PFSK-1 (cell line): ENCODE measurements at regions not wholly inside any gene's neighbourhood (a gene's known extent, or its start where the extent isn't known, plus 50 kb on each side); places are given as distances from the start of the nearest gene placed in this dataset.

Source experiments
- FOXP2 ChIP-seq: optimal IDR thresholded peaks from 2 replicates; pipeline ENCODE3; 2011; ENCODE audit warnings: borderline replicate concordance, control low read depth, inconsistent platforms; ENCODE audit not compliant: insufficient read depth; ENCODE audit errors: extremely low read length, extremely low read depth
- POLR2AphosphoS5 ChIP-seq: IDR thresholded peaks from 2 replicates; pipeline ENCODE4 v1.6.1; 2012; ENCODE audit warnings: low read depth, mild to moderate bottlenecking, control low read depth, low read length, moderate library complexity
- SIN3A ChIP-seq: IDR thresholded peaks from 2 replicates; pipeline ENCODE4 v1.6.1; 2012; ENCODE audit warnings: mild to moderate bottlenecking, low read length, moderate library complexity, borderline replicate concordance; ENCODE audit not compliant: insufficient read depth
- TAF1 ChIP-seq: IDR thresholded peaks from 2 replicates; pipeline ENCODE4 v1.6.1; 2012; ENCODE audit warnings: low read length, control low read depth, borderline replicate concordance; ENCODE audit not compliant: insufficient read depth
- TF ChIP-seq, protein P1 (sequence below), 2 experiments: IDR thresholded peaks; 2 replicates each; pipeline versions ENCODE4 v1.6.1 to v1.8.0; 2011 to 2012; ENCODE audit warnings: low read depth in 2 of 2, low read length in 2 of 2, control low read depth in 1 of 2, inconsistent platforms in 1 of 2, mild to moderate bottlenecking in 1 of 2, moderate library complexity in 1 of 2; ENCODE audit not compliant: insufficient read depth in 1 of 2

DNA sequence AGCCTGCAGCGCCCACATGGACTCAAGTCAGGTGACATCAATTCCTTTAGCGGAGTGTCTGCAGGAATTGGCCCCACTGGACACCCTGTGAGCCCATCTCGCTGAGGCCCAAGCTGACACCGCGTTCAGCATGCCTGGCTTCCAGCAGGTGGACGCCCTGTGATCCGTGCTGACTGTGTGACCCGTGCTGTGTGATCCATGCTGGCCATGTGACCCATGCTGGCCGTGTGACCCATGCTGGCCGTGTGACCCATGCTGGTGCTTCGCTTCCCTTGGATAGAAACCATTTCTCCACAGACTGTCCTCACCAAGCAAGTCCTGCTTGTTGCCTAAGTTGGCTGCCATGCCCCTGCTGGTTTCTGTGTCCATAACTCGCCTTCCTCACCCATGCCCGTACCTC lies 392.1 kb downstream of the BRD1 start:
- TF ChIP-seq POLR2AphosphoS5 (no peak), TAF1 (no peak), SIN3A (no peak), FOXP2 (no peak)
- TF ChIP-seq, protein P1, sequence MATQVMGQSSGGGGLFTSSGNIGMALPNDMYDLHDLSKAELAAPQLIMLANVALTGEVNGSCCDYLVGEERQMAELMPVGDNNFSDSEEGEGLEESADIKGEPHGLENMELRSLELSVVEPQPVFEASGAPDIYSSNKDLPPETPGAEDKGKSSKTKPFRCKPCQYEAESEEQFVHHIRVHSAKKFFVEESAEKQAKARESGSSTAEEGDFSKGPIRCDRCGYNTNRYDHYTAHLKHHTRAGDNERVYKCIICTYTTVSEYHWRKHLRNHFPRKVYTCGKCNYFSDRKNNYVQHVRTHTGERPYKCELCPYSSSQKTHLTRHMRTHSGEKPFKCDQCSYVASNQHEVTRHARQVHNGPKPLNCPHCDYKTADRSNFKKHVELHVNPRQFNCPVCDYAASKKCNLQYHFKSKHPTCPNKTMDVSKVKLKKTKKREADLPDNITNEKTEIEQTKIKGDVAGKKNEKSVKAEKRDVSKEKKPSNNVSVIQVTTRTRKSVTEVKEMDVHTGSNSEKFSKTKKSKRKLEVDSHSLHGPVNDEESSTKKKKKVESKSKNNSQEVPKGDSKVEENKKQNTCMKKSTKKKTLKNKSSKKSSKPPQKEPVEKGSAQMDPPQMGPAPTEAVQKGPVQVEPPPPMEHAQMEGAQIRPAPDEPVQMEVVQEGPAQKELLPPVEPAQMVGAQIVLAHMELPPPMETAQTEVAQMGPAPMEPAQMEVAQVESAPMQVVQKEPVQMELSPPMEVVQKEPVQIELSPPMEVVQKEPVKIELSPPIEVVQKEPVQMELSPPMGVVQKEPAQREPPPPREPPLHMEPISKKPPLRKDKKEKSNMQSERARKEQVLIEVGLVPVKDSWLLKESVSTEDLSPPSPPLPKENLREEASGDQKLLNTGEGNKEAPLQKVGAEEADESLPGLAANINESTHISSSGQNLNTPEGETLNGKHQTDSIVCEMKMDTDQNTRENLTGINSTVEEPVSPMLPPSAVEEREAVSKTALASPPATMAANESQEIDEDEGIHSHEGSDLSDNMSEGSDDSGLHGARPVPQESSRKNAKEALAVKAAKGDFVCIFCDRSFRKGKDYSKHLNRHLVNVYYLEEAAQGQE (IDR thresholded peaks at IDR 0.05; ENCODE audit: insufficient read depth in 1 of 2, low read depth in 2 of 2, low read length in 2 of 2), result no peak

DNA sequence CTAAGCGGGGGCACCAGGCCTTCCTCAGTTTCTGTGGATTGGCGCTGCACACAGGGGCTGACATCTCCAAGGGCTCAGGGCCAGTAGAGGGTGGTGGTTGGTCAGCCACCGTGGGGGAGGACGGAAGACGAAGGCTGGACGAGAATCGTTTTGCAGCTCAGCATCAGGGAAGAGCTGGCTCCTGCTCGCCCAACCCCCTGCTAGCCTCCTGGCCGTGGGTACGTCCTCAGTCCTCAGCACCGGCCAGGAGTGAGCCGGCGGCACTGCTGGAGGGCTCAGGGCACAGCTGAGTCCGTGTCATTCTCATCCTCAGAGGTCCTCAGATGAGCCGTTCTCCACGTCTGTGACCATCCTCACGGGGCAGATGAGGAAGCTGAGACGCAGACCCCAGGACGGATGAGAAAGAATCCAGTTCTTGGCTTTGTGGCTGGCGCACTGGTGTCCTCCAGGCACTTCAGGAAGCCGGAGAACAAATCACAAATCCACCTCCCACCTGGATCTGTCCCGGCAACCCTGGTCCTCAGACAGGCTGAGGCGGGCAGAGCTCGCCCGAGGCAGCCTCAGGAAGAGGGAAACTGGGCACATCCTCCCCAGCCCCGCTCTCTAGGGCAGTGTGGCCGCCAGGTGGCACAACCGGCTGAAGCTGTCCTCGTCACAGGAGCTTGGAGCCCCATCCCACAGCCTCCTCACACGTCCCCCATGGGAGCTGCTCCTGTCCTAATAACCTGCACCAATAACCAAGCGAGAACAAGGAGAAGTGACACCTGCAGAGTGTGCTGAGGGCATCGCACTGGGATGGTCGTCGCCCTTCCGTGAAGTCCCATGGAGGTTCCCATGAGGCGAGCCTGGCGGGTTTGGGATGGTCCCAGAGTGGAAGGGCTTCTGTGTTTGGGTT lies 393.7 kb downstream of the BRD1 start:
- no peak for TF ChIP-seq FOXP2
- TF ChIP-seq SIN3A, result no peak

DNA sequence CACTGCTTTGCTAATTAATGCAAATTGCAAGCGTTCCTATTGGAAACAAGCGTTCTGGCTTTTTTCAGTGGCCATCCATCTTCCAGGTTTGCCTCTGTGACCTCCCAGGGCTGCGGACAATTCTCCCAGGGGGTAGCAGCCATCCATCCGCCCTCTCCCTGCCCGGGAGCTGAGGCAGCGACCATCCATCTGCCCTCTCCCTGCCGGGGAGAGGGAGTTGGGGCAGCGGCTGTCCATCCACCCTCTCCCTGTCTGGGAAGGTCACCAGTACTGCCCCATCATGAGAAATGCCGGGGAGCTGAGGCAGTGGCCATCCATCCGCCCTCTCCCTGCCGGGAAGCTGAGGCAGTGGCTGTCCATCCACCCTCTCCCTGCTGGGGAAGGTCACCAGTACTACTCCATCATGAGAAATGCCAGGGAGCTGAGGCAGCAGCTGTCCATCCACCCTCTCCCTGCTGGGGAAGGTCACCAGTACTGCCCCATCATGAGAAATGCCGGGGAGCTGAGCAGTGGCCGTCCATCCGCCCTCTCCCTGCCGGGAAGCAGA lies 394.7 kb downstream of the BRD1 start:
- TF ChIP-seq TAF1 (no peak), SIN3A (no peak), POLR2AphosphoS5 (no peak), FOXP2 (no peak)
- TF ChIP-seq, protein P1 (IDR thresholded peaks at IDR 0.05; ENCODE audit: insufficient read depth in 1 of 2, low read depth in 2 of 2, low read length in 2 of 2), result no peak

DNA sequence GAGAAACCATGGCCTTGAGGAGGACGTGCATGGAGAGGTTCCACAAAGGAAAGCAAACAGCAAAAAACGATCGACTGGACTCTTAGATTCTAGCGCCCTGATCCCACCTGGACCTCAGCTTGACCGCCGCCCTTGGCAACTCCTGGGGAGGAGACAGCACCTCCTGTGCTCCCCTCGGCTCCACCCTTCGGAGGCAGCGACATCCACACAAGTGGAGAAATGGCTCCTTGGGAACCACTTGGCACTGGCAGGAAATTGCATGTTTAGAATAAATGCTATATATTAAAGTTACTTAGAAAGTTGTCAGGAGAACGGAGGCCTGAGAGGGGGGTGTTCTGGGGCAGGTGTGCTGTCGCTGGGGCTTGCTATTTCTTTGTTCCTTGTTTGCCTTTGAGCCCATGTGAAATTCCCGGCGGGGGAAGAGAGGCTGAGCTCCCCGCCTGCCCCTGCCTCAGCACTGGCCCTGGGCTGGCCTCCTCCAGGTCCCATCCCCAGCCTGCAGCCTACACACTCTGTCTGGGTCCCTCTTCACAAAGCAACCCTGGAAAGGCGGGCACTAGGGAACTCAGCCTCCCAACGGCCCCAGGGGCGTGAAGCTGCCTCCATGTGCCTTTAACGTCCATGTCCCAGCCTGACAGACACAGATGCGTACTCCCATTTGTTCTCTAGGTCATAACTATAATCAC lies 395.3 kb downstream of the BRD1 start:
- no peak for TF ChIP-seq SIN3A
- no peak for TF ChIP-seq POLR2AphosphoS5
- no peak for TF ChIP-seq TAF1

DNA sequence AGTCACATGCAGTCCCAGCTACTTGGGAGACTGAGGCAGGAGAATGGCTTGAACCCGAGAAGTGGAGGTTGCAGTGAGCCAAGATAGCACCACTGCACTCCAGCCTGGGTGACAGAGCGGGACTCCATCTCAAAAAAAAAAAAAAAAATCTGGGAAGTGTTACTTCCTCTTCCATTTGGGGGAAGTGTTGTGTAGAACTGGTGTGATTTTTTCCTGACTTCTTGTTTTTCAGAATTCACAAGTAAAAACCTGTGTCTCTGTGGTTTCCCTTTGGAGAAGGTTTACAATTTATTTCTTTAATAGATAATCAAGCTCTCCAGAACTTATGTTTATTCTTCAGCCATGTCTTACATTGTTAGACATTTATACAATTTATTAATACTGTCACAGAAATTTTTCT lies 396.1 kb downstream of the BRD1 start:
- TF ChIP-seq FOXP2 (no peak), TAF1 (no peak), POLR2AphosphoS5 (no peak), SIN3A (no peak)
- TF ChIP-seq, protein P1 (IDR thresholded peaks at IDR 0.05; ENCODE audit: insufficient read depth in 1 of 2, low read depth in 2 of 2, low read length in 2 of 2), result no peak

DNA sequence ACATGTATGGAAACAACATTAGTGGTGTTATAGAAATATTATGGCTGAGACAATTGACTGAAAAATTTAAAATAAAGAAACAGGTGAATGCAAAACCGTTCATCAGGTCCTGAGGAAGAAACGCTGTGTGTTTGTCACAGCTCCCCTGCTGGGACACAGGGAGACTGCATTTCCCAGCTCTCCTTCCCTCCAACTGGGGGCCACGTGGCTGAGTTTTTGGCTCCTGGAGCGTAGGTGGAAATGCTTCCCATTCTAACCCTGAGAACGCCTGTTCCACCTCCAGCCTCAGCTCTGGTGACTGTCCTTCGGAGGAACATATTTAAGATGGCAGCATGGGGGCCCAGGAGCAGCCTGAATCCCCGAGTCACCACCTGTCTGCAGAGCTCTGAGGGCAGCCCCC lies 398.6 kb downstream of the BRD1 start:
- TF ChIP-seq TAF1, result no peak
- TF ChIP-seq, protein P1 (IDR thresholded peaks at IDR 0.05; ENCODE audit: insufficient read depth in 1 of 2, low read depth in 2 of 2, low read length in 2 of 2), result no peak
- no peak for TF ChIP-seq FOXP2
- no peak for TF ChIP-seq SIN3A
- TF ChIP-seq POLR2AphosphoS5, result no peak
